Mesendoderm (in vitro differentiated cells): ENCODE measurements at regions not wholly inside any gene's neighbourhood (a gene's known extent, or its start where the extent isn't known, plus 50 kb on each side); places are given as distances from the start of the nearest gene placed in this dataset.

Source experiments
- DNase-seq: peaks from one replicate; pipeline ENCODE4 v3.0.0; 2013
- H2AK5ac ChIP-seq: 2 replicates; pipeline ENCODE4 v1.6.1; 2013; ENCODE audit warnings: low read length, inconsistent platforms
- H2BK120ac ChIP-seq: 2 replicates; pipeline ENCODE4 v1.6.1; 2013; ENCODE audit warnings: low read depth, mild to moderate bottlenecking, low read length, moderate library complexity, mixed read lengths
- H2BK15ac ChIP-seq: replicated peaks from 2 replicates; pipeline ENCODE4 v1.6.1; 2013; ENCODE audit warnings: low read depth, mild to moderate bottlenecking, moderate library complexity
- H2BK5ac ChIP-seq: 2 replicates; pipeline ENCODE4 v1.6.1; 2013; ENCODE audit warnings: low read length, inconsistent platforms
- H3K18ac ChIP-seq: 2 replicates; pipeline ENCODE4 v1.6.1; 2013; ENCODE audit warnings: mild to moderate bottlenecking, low read length, mixed read lengths
- H3K23ac ChIP-seq: one replicate; pipeline ENCODE4 v1.6.1; 2013; ENCODE audit warnings: low read length
- H3K27ac ChIP-seq: 2 replicates; pipeline ENCODE4 v1.5.1; 2013; ENCODE audit warnings: low read depth, mild to moderate bottlenecking, inconsistent platforms, low read length, moderate library complexity
- H3K27me3 ChIP-seq: 2 replicates; pipeline ENCODE4 v1.6.1; 2013; ENCODE audit warnings: low read length, control low read depth, mild to moderate bottlenecking, inconsistent platforms; ENCODE audit not compliant: insufficient read depth, poor library complexity
- H3K36me3 ChIP-seq: 2 replicates; pipeline ENCODE4 v1.6.1; 2013; ENCODE audit warnings: low read length, inconsistent platforms; ENCODE audit not compliant: control insufficient read depth, insufficient read depth
- H3K4ac ChIP-seq: one replicate; pipeline ENCODE4 v1.6.1; 2013; ENCODE audit warnings: low read depth, mild to moderate bottlenecking, low read length, moderate library complexity
- H3K4me1 ChIP-seq: 2 replicates; pipeline ENCODE4 v1.6.1; 2013; ENCODE audit warnings: low read depth, low read length, inconsistent platforms; ENCODE audit not compliant: control insufficient read depth
- H3K4me2 ChIP-seq: 2 replicates; pipeline ENCODE4 v1.6.1; 2013; ENCODE audit warnings: low read length
- H3K4me3 ChIP-seq: 2 replicates; pipeline ENCODE4 v1.5.1; 2013; ENCODE audit warnings: mild to moderate bottlenecking, low read length
- H3K56ac ChIP-seq: one replicate; pipeline ENCODE4 v1.6.1; 2013; ENCODE audit warnings: low read length
- H3K79me1 ChIP-seq: 2 replicates; pipeline ENCODE4 v1.6.1; 2013; ENCODE audit warnings: low read length, inconsistent platforms
- H3K79me2 ChIP-seq: 2 replicates; pipeline ENCODE4 v1.6.1; 2013; ENCODE audit warnings: mild to moderate bottlenecking, low read length; ENCODE audit not compliant: control insufficient read depth, insufficient read depth
- H3K9ac ChIP-seq: 2 replicates; pipeline ENCODE4 v1.6.1; 2013; ENCODE audit warnings: low read length, inconsistent platforms
- H4K5ac ChIP-seq: one replicate; pipeline ENCODE4 v1.6.1; 2013; ENCODE audit warnings: low read length
- H4K8ac ChIP-seq: one replicate; pipeline ENCODE4 v1.6.1; 2013; ENCODE audit warnings: low read depth, mild to moderate bottlenecking, control low read depth, low read length, moderate library complexity
- whole genome bisulfite sequencing: extraction: QIAGEN DNeasy Blood & Tissue Kit; methylation state at CpG from one replicate; pipeline ENCODE4 v1.1.7; 2013; ENCODE audit warnings: low lambda C conversion rate, missing lambda C conversion rate; ENCODE audit not compliant: insufficient coverage; ENCODE audit errors: extremely low coverage; 5-methylcytosine and 5-hydroxymethylcytosine counted together

DNA sequence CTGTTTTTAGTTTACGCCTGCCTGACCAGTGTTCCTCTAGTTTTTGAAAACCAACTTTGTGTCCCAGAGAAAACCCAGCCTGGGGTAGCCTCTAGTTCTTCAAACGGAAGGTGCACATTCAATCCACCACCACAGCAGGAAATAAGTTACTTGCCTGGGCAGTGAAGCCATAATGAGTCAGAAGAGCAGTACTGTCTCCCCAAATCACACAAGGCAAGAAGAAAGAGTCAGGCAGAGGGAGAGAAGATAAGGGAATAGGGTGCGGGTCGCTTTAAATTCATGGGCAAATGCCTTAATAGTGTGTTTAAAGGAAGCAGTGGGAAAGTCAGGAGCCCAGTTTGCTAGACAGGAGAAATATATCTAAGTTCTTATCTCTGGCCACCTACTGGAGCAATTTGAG lies 333.8 kb upstream of the GRIA3 start:
- no peak overlapping the region for H2AK5ac ChIP-seq
- no peak for DNase-seq
- no peak overlapping the region for H3K27ac ChIP-seq
- H3K56ac ChIP-seq, result no peak overlapping the region
- H3K79me1 ChIP-seq, result no peaks in the 10 kb centered on the region
- H3K36me3 ChIP-seq, result no peaks in the 10 kb centered on the region
- no peaks in the 10 kb centered on the region for H3K79me2 ChIP-seq
- H3K18ac ChIP-seq, result no peak overlapping the region
- H3K4me1 ChIP-seq, result no peaks in the 10 kb centered on the region
- no CpG with 5 or more reads among the region's 4 CpGs for WGBS
- no peak overlapping the region for H4K5ac ChIP-seq
- H2BK120ac ChIP-seq, result no peak overlapping the region
- no peak overlapping the region for H3K23ac ChIP-seq
- H2BK15ac ChIP-seq, result no peak overlapping the region
- no peaks in the 10 kb centered on the region for H3K27me3 ChIP-seq
- no peak overlapping the region for H3K9ac ChIP-seq
- no peak overlapping the region for H3K4me2 ChIP-seq
- no peak overlapping the region for H3K4ac ChIP-seq
- no peak overlapping the region for H4K8ac ChIP-seq
- no peak overlapping the region for H2BK5ac ChIP-seq
- H3K4me3 ChIP-seq, result no peak overlapping the region

DNA sequence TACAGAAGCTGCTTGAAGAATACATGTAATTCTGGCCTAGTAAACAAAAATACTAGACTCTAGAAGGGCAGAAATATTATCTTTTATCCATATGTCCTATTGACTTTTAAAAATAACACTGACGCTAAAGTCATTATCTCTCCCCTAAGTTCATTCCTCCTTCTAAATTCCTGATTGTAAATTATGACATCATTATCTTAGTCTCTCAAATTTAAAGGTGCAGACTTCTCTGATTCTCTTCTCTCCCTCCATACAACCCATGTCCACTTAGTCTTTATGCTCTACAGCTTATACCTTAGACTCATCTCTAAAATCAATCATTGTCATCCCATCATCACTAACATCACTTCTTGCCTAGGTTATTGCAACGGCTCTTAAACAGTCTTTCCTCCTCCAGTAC lies 327.9 kb upstream of the GRIA3 start:
- no CpG with 5 or more reads among the region's 2 CpGs for WGBS
- Histone ChIP-seq H3K4me3 (no peak overlapping the region), H3K18ac (no peak overlapping the region), H3K4me1 (no peaks in the 10 kb centered on the region), H3K9ac (no peak overlapping the region), H3K27ac (no peak overlapping the region), H4K5ac (no peak overlapping the region), H3K23ac (no peak overlapping the region), H3K4ac (no peak overlapping the region), H3K79me2 (no peaks in the 10 kb centered on the region), H3K56ac (no peak overlapping the region), H2AK5ac (no peak overlapping the region), H3K27me3 (no peaks in the 10 kb centered on the region), H3K4me2 (no peak overlapping the region), H2BK120ac (no peak overlapping the region), H2BK15ac (no peak overlapping the region), H2BK5ac (no peak overlapping the region), H3K79me1 (no peaks in the 10 kb centered on the region), H4K8ac (no peak overlapping the region), H3K36me3 (no peaks in the 10 kb centered on the region)
- DNase-seq, result no peak

- no peak overlapping the region for H3K23ac ChIP-seq
- no peak overlapping the region for H3K18ac ChIP-seq
- no peak overlapping the region for H4K5ac ChIP-seq
- no peak overlapping the region for H3K4ac ChIP-seq
- no peak overlapping the region for H4K8ac ChIP-seq
- H3K9ac ChIP-seq, result no peak overlapping the region
- H3K27me3 ChIP-seq, result no peaks in the 10 kb centered on the region
- no peak overlapping the region for H3K4me2 ChIP-seq
- H3K79me2 ChIP-seq, result no peaks in the 10 kb centered on the region
- H3K79me1 ChIP-seq, result no peaks in the 10 kb centered on the region
- H3K4me3 ChIP-seq, result no peak overlapping the region
- H2AK5ac ChIP-seq, result no peak overlapping the region
- H3K4me1 ChIP-seq, result no peaks in the 10 kb centered on the region
- H3K56ac ChIP-seq, result no peak overlapping the region
- H3K36me3 ChIP-seq, result no peaks in the 10 kb centered on the region
- H2BK15ac ChIP-seq, result no peak overlapping the region
- no peak overlapping the region for H2BK5ac ChIP-seq
- H2BK120ac ChIP-seq, result no peak overlapping the region
- DNase-seq, result no peak
- no peak overlapping the region for H3K27ac ChIP-seq
- no CpG with 5 or more reads among the region's 2 CpGs for WGBS
Measured at GRCh38 chrX:122857734-122858133, 326.3 kb upstream of the GRIA3 start.

GRCh38 chrX:122863067-122863466 lies 321.0 kb upstream of the GRIA3 start:
- H2BK120ac ChIP-seq, result no peak overlapping the region
- H3K4me3 ChIP-seq, result no peak overlapping the region
- no peak overlapping the region for H4K8ac ChIP-seq
- no peak for DNase-seq
- H2BK5ac ChIP-seq, result no peak overlapping the region
- no peak overlapping the region for H3K56ac ChIP-seq
- H4K5ac ChIP-seq, result no peak overlapping the region
- H3K79me1 ChIP-seq, result no peaks in the 10 kb centered on the region
- no peaks in the 10 kb centered on the region for H3K36me3 ChIP-seq
- no peak overlapping the region for H3K23ac ChIP-seq
- no peaks in the 10 kb centered on the region for H3K27me3 ChIP-seq
- no peaks in the 10 kb centered on the region for H3K4me1 ChIP-seq
- no peak overlapping the region for H3K4me2 ChIP-seq
- H3K79me2 ChIP-seq, result no peaks in the 10 kb centered on the region
- H3K18ac ChIP-seq, result no peak overlapping the region
- no CpG with 5 or more reads among the region's 3 CpGs for WGBS
- no peak overlapping the region for H3K4ac ChIP-seq
- no peak overlapping the region for H2AK5ac ChIP-seq
- no peak overlapping the region for H3K9ac ChIP-seq
- H2BK15ac ChIP-seq, result no peak overlapping the region
- H3K27ac ChIP-seq, result no peak overlapping the region

GRCh38 chrX:122866532-122866931 lies 317.5 kb upstream of the GRIA3 start:
- no peak overlapping the region for H3K56ac ChIP-seq
- DNase-seq, result no peak
- WGBS, result no CpG with 5 or more reads among the region's 2 CpGs
- no peak overlapping the region for H3K4ac ChIP-seq
- no peak overlapping the region for H2BK120ac ChIP-seq
- H4K8ac ChIP-seq, result no peak overlapping the region
- no peaks in the 10 kb centered on the region for H3K79me2 ChIP-seq
- H3K27ac ChIP-seq, result no peak overlapping the region
- no peak overlapping the region for H2AK5ac ChIP-seq
- H3K36me3 ChIP-seq, result no peaks in the 10 kb centered on the region
- H3K23ac ChIP-seq, result no peak overlapping the region
- H3K4me2 ChIP-seq, result no peak overlapping the region
- no peaks in the 10 kb centered on the region for H3K27me3 ChIP-seq
- H3K4me1 ChIP-seq, result no peaks in the 10 kb centered on the region
- no peaks in the 10 kb centered on the region for H3K79me1 ChIP-seq
- no peak overlapping the region for H2BK5ac ChIP-seq
- H3K18ac ChIP-seq, result no peak overlapping the region
- H3K9ac ChIP-seq, result no peak overlapping the region
- H4K5ac ChIP-seq, result no peak overlapping the region
- H2BK15ac ChIP-seq, result no peak overlapping the region
- H3K4me3 ChIP-seq, result no peak overlapping the region

DNA sequence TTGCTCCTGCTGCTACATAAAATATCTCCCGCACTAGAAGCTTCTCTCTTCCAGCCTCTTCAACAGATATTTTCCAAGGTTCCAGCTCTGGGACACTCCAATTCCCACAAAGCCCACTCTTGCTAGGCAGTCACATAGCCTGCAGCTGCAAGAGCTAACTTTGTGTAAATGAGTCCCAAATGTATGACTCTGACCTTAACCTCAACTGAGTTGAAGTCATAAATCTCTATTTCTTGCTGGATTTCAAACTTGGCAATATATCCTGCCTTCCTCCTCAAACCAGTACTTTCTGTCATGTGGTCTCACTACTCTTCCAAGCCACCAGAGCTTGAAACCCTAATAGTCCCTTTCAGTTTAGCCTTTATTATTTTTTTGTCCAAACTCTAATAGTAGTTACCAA lies 315.4 kb upstream of the GRIA3 start:
- Histone ChIP-seq H3K4ac (no peak overlapping the region), H3K27ac (no peak overlapping the region), H3K4me1 (no peaks in the 10 kb centered on the region), H3K18ac (no peak overlapping the region), H3K4me2 (no peak overlapping the region), H3K36me3 (no peaks in the 10 kb centered on the region), H2BK120ac (no peak overlapping the region), H3K79me1 (no peaks in the 10 kb centered on the region), H2BK15ac (no peak overlapping the region), H2BK5ac (no peak overlapping the region), H3K56ac (no peak overlapping the region), H3K27me3 (no peaks in the 10 kb centered on the region), H4K8ac (no peak overlapping the region), H3K23ac (no peak overlapping the region), H3K79me2 (no peaks in the 10 kb centered on the region), H2AK5ac (no peak overlapping the region), H3K4me3 (no peak overlapping the region), H4K5ac (no peak overlapping the region), H3K9ac (no peak overlapping the region)
- no peak for DNase-seq
- WGBS, result no CpG with 5 or more reads among the region's 1 CpG
